ENCODE measurements at regions not wholly inside any gene's neighbourhood (a gene's known extent, or its start where the extent isn't known, plus 50 kb on each side); places are given as distances from the start of the nearest gene placed in this dataset.

- Histone ChIP-seq H2AFZ (replicated peaks; ENCODE audit: low read length, poor library complexity) (no peak overlapping the region), H3K14ac (replicated peaks; ENCODE audit: low read depth, low read length) (no peak overlapping the region), H3K4ac (ENCODE audit: low read depth, low read length) (no peak overlapping the region), H2AK9ac (replicated peaks; ENCODE audit: low read depth, low read length, poor library complexity) (no peak overlapping the region), H3K36me3 (ENCODE audit: control insufficient read depth, insufficient read depth, low read length) (no peaks in the 10 kb centered on the region), H3K9ac (ENCODE audit: low read depth, low read length) (no peak overlapping the region), H2BK120ac (ENCODE audit: low read depth, low read length) (no peak overlapping the region), H2BK15ac (ENCODE audit: low read depth, low read length) (no peak overlapping the region), H3K9me3 (ENCODE audit: control insufficient read depth, insufficient read depth, low read length) (peaks cover 49% of the 10 kb centered on the region), H4K8ac (ENCODE audit: low read depth in 2 of 2, low read length in 2 of 2) (no peak overlapping the region), H3K27me3 (ENCODE audit: control insufficient read depth, insufficient read depth, low read length) (no peaks in the 10 kb centered on the region), H4K20me1 (ENCODE audit: insufficient read depth, low read length) (no peaks in the 10 kb centered on the region), H3K4me2 (ENCODE audit: low read depth, low read length) (no peak overlapping the region), H3K23ac (ENCODE audit: low read depth, low read length) (no peak overlapping the region), H3K27ac (ENCODE audit: insufficient read depth, low read length) (no peak overlapping the region), H4K91ac (ENCODE audit: insufficient read depth, low read depth, low read length) (no peak overlapping the region), H3K79me1 (ENCODE audit: low read depth in 1 of 2, low read length in 2 of 2) (no peaks in the 10 kb centered on the region), H3K9me1 (ENCODE audit: insufficient read depth, low read length) (no peaks in the 10 kb centered on the region), H3K56ac (ENCODE audit: extremely low read depth, insufficient read depth, low read length) (no peak overlapping the region), H2BK5ac (ENCODE audit: low read depth, low read length, poor library complexity, severe bottlenecking) (no peak overlapping the region), H3K4me1 (ENCODE audit: control insufficient read depth, insufficient read depth, low read length) (no peaks in the 10 kb centered on the region), H2BK20ac (ENCODE audit: low read depth, low read length) (no peak overlapping the region), H4K5ac (ENCODE audit: low read depth, low read length) (no peak overlapping the region), H3K18ac (ENCODE audit: low read depth, low read length) (no peak overlapping the region), H3K4me3 (ENCODE audit: insufficient read depth, low read depth, low read length) (no peak overlapping the region), H2AK5ac (ENCODE audit: low read depth, low read length) (no peak overlapping the region)
- WGBS, 2 experiments (ENCODE audit: extremely low coverage in 2 of 2, insufficient read length in 1 of 2) = 92% methylated on average over 5 of the region's 23 CpGs; no CpG with 5 or more reads in 1 of the 2 experiments
- no TSS peak for BruUV-seq (replicated peaks)
- ChIA-PET POLR2A (ENCODE audit: unreplicated experiment) (no interaction called here), CTCF (no interaction called here)
- TF ChIP-seq MAFK (IDR thresholded peaks at IDR 0.05; ENCODE audit: low read depth, low read length) = no peak
- TF ChIP-seq FOS (IDR thresholded peaks at IDR 0.05; ENCODE audit: low read depth, low read length) = no peak
- TF ChIP-seq NFE2L2 (IDR thresholded peaks at IDR 0.05; ENCODE audit: low read depth, low read length) = no peak
- no peak for TF ChIP-seq RFX5 (IDR thresholded peaks at IDR 0.05; ENCODE audit: low read depth, low read length)
- TF ChIP-seq POLR2A (IDR thresholded peaks at IDR 0.05; ENCODE audit: low read depth, low read length) = no peak
- dilution Hi-C loops (cut with HindIII; ENCODE audit: low sequenced_read_pairs, unreplicated experiment) = no loop called here
- DNase-seq = no peak
- in situ Hi-C loops (cut with MboI; ENCODE audit: low sequenced_read_pairs) = no loop called here
- intact Hi-C loops (cut with micrococcal nuclease) = no loop called here
- ATAC-seq (ENCODE audit: low read depth) = no peak
Measured at GRCh38 chr22:48719978-48720661, 1107.6 kb downstream of the BRD1 start.

Data from IMR-90 (cell line).